H1 (cell line): ENCODE measurements at regions not wholly inside any gene's neighbourhood (a gene's known extent, or its start where the extent isn't known, plus 50 kb on each side); places are given as distances from the start of the nearest gene placed in this dataset.

ENCODE experiments used
- CTCF ChIA-PET: fragments of 300-600 bp; sonication (Branson Sonifier 250); formaldehyde crosslinking; loops from one replicate; lab custom pipeline; 2021; ENCODE audit not compliant: partially characterized antibody; lab: Charles Lee
- POLR2A ChIA-PET: fragments of 300-600 bp; sonication (Branson Sonifier 250); formaldehyde crosslinking; loops from one replicate; lab custom pipeline; 2021; ENCODE audit warnings: inconsistent platforms; ENCODE audit not compliant: partially characterized antibody; lab: Charles Lee
- DNase-seq, 2 experiments: peaks; one replicate each; pipeline versions ENCODE4 v3.0.0 to v3.0.0-alpha.2; 2010 to 2022; ENCODE audit warnings: low spot score in 2 of 2, low read depth in 1 of 2, mixed read lengths in 1 of 2
- FAIRE-seq: peaks from 2 replicates; lab custom pipeline; 2011; peaks lifted over from hg19 to GRCh38; lab: Jason Lieb, UNC
- H2AFZ ChIP-seq: 2 replicates; pipeline ENCODE4 v1.8.1; 2012; ENCODE audit warnings: low read length, inconsistent platforms
- H2AK5ac ChIP-seq: 2 replicates; pipeline ENCODE4 v1.6.1; 2013; ENCODE audit warnings: low read depth, low read length
- H2BK120ac ChIP-seq: replicated peaks from 2 replicates; pipeline ENCODE3; 2013; ENCODE audit warnings: low read depth, low read length, inconsistent platforms
- H2BK12ac ChIP-seq: 2 replicates; pipeline ENCODE4 v1.6.1; 2013; ENCODE audit warnings: low read depth, low read length
- H2BK15ac ChIP-seq: 2 replicates; pipeline ENCODE4 v1.6.1; 2013; ENCODE audit warnings: low read length
- H2BK20ac ChIP-seq: 2 replicates; pipeline ENCODE4 v1.6.1; 2013; ENCODE audit warnings: low read length
- H2BK5ac ChIP-seq: 2 replicates; pipeline ENCODE4 v1.6.1; 2013; ENCODE audit warnings: low read depth, low read length
- H3K14ac ChIP-seq: 2 replicates; pipeline ENCODE4 v1.6.1; 2013; ENCODE audit warnings: inconsistent platforms; ENCODE audit not compliant: insufficient read length
- H3K18ac ChIP-seq: 2 replicates; pipeline ENCODE4 v1.6.1; 2013; ENCODE audit warnings: low read length; ENCODE audit errors: extremely low read depth
- H3K23ac ChIP-seq: 2 replicates; pipeline ENCODE4 v1.6.1; 2013; ENCODE audit warnings: inconsistent platforms; ENCODE audit not compliant: insufficient read length
- H3K23me2 ChIP-seq: 2 replicates; pipeline ENCODE4 v1.6.1; 2013; ENCODE audit warnings: low read depth, low read length
- H3K27ac ChIP-seq: 2 replicates; pipeline ENCODE4 v1.6.1; 2011; ENCODE audit warnings: low read depth, low read length, inconsistent platforms
- H3K27me3 ChIP-seq, 4 experiments: replicated peaks in 1 of 4; 1 replicate in 1 of 4; 2 replicates in 3 of 4; pipeline versions ENCODE4 v1.6.1 to v1.8.1; 2011 to 2013; ENCODE audit warnings: low read length in 3 of 4, mild to moderate bottlenecking in 3 of 4, inconsistent platforms in 2 of 4, mixed read lengths in 2 of 4, moderate library complexity in 1 of 4; ENCODE audit not compliant: control insufficient read depth in 3 of 4, insufficient read depth in 3 of 4; ENCODE audit errors: extremely low read depth in 1 of 4
- H3K36me3 ChIP-seq, 4 experiments: 2 replicates each; pipeline versions ENCODE4 v1.6.1 to v1.8.1; 2011 to 2013; ENCODE audit warnings: mild to moderate bottlenecking in 4 of 4, low read length in 3 of 4, moderate library complexity in 2 of 4, control low read depth in 1 of 4, inconsistent platforms in 1 of 4; ENCODE audit not compliant: insufficient read depth in 4 of 4, control insufficient read depth in 2 of 4
- H3K4ac ChIP-seq: replicated peaks from 2 replicates; pipeline ENCODE3; 2013; ENCODE audit warnings: low read length, low read depth, mixed read lengths, inconsistent platforms; ENCODE audit not compliant: insufficient read length
- H3K4me1 ChIP-seq, 4 experiments: replicated peaks in 1 of 4; 1 replicate in 1 of 4; 2 replicates in 3 of 4; pipeline versions ENCODE4 v1.6.1 to v1.8.1; 2011 to 2013; ENCODE audit warnings: low read length in 3 of 4, inconsistent platforms in 2 of 4, mixed read lengths in 1 of 4; ENCODE audit not compliant: insufficient read depth in 4 of 4, control insufficient read depth in 3 of 4
- H3K4me2 ChIP-seq, 2 experiments: 2 replicates each; pipeline versions ENCODE4 v1.6.1 to v1.8.1; 2011 to 2013; ENCODE audit warnings: low read depth in 2 of 2, low read length in 2 of 2, control low read depth in 1 of 2, inconsistent platforms in 1 of 2, mild to moderate bottlenecking in 1 of 2; ENCODE audit not compliant: insufficient read depth in 1 of 2
- H3K4me3 ChIP-seq, 4 experiments: fragments of 200-600, 300-600 bp in 1 of 4; sonication (generic), shearing (Covaris generic), sonication (Bioruptor Twin) in 1 of 4; 2 replicates each; pipeline versions ENCODE4 v1.5.1 to v1.8.1; 2011 to 2016; ENCODE audit warnings: low read length in 4 of 4, low read depth in 3 of 4, control low read depth in 2 of 4, inconsistent platforms in 2 of 4, mild to moderate bottlenecking in 2 of 4, mixed read lengths in 1 of 4, moderate library complexity in 1 of 4; ENCODE audit not compliant: insufficient read depth in 2 of 4; ENCODE audit errors: extremely low read depth in 1 of 4
- H3K56ac ChIP-seq: replicated peaks from 2 replicates; pipeline ENCODE3; 2013; ENCODE audit warnings: low read depth, mild to moderate bottlenecking, mixed read lengths, low read length, inconsistent platforms; ENCODE audit not compliant: insufficient read length
- H3K79me1 ChIP-seq: 2 replicates; pipeline ENCODE4 v1.6.1; 2013; ENCODE audit warnings: low read depth, low read length, control low read depth
- H3K79me2 ChIP-seq, 2 experiments: 2 replicates each; pipeline versions ENCODE4 v1.6.1 to v1.8.1; 2012 to 2013; ENCODE audit warnings: low read length in 2 of 2, mild to moderate bottlenecking in 2 of 2, inconsistent platforms in 1 of 2; ENCODE audit not compliant: insufficient read depth in 2 of 2, control insufficient read depth in 1 of 2
- H3K9ac ChIP-seq, 4 experiments: replicated peaks in 1 of 4; 1 replicate in 1 of 4; 2 replicates in 3 of 4; pipeline versions ENCODE4 v1.6.1 to v1.8.1; 2011 to 2013; ENCODE audit warnings: low read depth in 3 of 4, low read length in 3 of 4, control low read depth in 2 of 4, mild to moderate bottlenecking in 2 of 4, moderate library complexity in 2 of 4, inconsistent platforms in 1 of 4; ENCODE audit errors: extremely low read depth in 1 of 4
- H3K9me3 ChIP-seq, 2 experiments: 2 replicates each; pipeline versions ENCODE4 v1.6.1 to v1.8.1; 2012 to 2013; ENCODE audit warnings: mild to moderate bottlenecking in 2 of 2, moderate library complexity in 2 of 2, control low read depth in 1 of 2, inconsistent platforms in 1 of 2, low read depth in 1 of 2, low read length in 1 of 2, mixed read lengths in 1 of 2; ENCODE audit not compliant: insufficient read depth in 2 of 2
- H4K20me1 ChIP-seq, 2 experiments: replicated peaks in 1 of 2; 2 replicates each; pipeline versions ENCODE3 to v1.8.1; 2011 to 2013; ENCODE audit warnings: inconsistent platforms in 2 of 2, low read length in 2 of 2, mild to moderate bottlenecking in 1 of 2; ENCODE audit not compliant: insufficient read depth in 2 of 2, control insufficient read depth in 1 of 2
- H4K5ac ChIP-seq: 2 replicates; pipeline ENCODE4 v1.6.1; 2013; ENCODE audit warnings: low read length, low read depth, mixed read lengths, inconsistent platforms; ENCODE audit not compliant: insufficient read length
- H4K8ac ChIP-seq: 2 replicates; pipeline ENCODE4 v1.8.0; 2013; ENCODE audit warnings: mild to moderate bottlenecking, moderate library complexity, low read length, inconsistent platforms; ENCODE audit not compliant: insufficient read depth; ENCODE audit errors: extremely low read depth
- H4K91ac ChIP-seq: replicated peaks from 2 replicates; pipeline ENCODE3; 2013; ENCODE audit warnings: low read length, mixed read lengths, inconsistent platforms; ENCODE audit not compliant: insufficient read length
- ASH2L ChIP-seq: fragments of 200-600, 300-600 bp; sonication (generic); IDR thresholded peaks from one replicate; pipeline ENCODE4 v1.7.1; 2017; ENCODE audit warnings: low read length
- BCL11A ChIP-seq, 2 experiments: IDR thresholded peaks; one replicate each; pipeline ENCODE4 v1.6.1; 2011; ENCODE audit warnings: low read depth in 2 of 2, low read length in 2 of 2, mild to moderate bottlenecking in 2 of 2
- BRCA1 ChIP-seq: IDR thresholded peaks from 2 replicates; pipeline ENCODE4 v1.6.1; 2012; ENCODE audit warnings: low read depth, low read length, improper control_type of control experiment
- CEBPB ChIP-seq: IDR thresholded peaks from 2 replicates; pipeline ENCODE4 v1.6.1; 2012; ENCODE audit warnings: low read depth, low read length
- EZH2 ChIP-seq: fragments of 200-600 bp; sonication (generic); IDR thresholded peaks from 2 replicates; pipeline ENCODE4 v1.7.1; 2012; ENCODE audit warnings: low read depth, mild to moderate bottlenecking, moderate library complexity, low read length, inconsistent platforms; ENCODE audit not compliant: severe bottlenecking
- FOSL1 ChIP-seq: IDR thresholded peaks from 2 replicates; pipeline ENCODE4 v1.6.1; 2011; ENCODE audit warnings: mild to moderate bottlenecking, low read depth, low read length, moderate library complexity; ENCODE audit not compliant: insufficient read depth
- RNF2 ChIP-seq: fragments of 200-900, 300-1000 bp; sonication (generic); IDR thresholded peaks from 2 replicates; pipeline ENCODE4 v1.7.1; 2016; ENCODE audit warnings: borderline replicate concordance, low read depth, mild to moderate bottlenecking, antibody characterized with exemption, low read length; ENCODE audit not compliant: poor library complexity, severe bottlenecking; ENCODE audit errors: missing control alignments
- RXRA ChIP-seq: IDR thresholded peaks from 2 replicates; pipeline ENCODE4 v1.6.1; 2011; ENCODE audit warnings: low read depth, mild to moderate bottlenecking, low read length, moderate library complexity; ENCODE audit not compliant: insufficient read depth
- SIN3A ChIP-seq, 2 experiments: IDR thresholded peaks in 1 of 2; conservative IDR thresholded peaks in 1 of 2; 2 replicates each; pipeline ENCODE4 v1.6.1; 2011 to 2012; ENCODE audit warnings: low read length in 2 of 2, improper control_type of control experiment in 1 of 2, low read depth in 1 of 2, mild to moderate bottlenecking in 1 of 2
- SIX5 ChIP-seq: IDR thresholded peaks from 2 replicates; pipeline ENCODE4 v1.6.1; 2011; ENCODE audit warnings: mild to moderate bottlenecking, low read depth, low read length
- SRF ChIP-seq: IDR thresholded peaks from 2 replicates; pipeline ENCODE4 v1.6.1; 2011; ENCODE audit warnings: mild to moderate bottlenecking, low read depth, low read length, moderate library complexity
- SUZ12 ChIP-seq: fragments of 200-600 bp; sonication (generic); IDR thresholded peaks from 2 replicates; pipeline ENCODE4 v1.6.1; 2012; ENCODE audit warnings: mild to moderate bottlenecking, inconsistent platforms, low read length, moderate library complexity, mixed read lengths
- TAF1 ChIP-seq: IDR thresholded peaks from 2 replicates; pipeline ENCODE4 v1.6.1; 2011; ENCODE audit warnings: mild to moderate bottlenecking, low read depth, low read length
- TF ChIP-seq, protein P1 (sequence below): IDR thresholded peaks from 2 replicates; pipeline ENCODE4 v1.6.1; 2011; ENCODE audit warnings: low read length, improper control_type of control experiment

GRCh38 chr6:113741651-113742050, 115.5 kb upstream of the MARCKS start:
- H3K36me3 ChIP-seq: no peaks in the 10 kb centered on the region
- no peak for FAIRE-seq
- no peaks in the 10 kb centered on the region for H3K79me2 ChIP-seq
- ChIA-PET POLR2A (no interaction called here), CTCF (interaction anchor here (0.9 to 1.2 kb wide), 4 partner anchors 22 to 446 kb away, joined by 3 read pairs; no protein-coding TSS in a partner anchor)
- no peak overlapping the region for H3K56ac ChIP-seq
- H2BK20ac ChIP-seq: no peak overlapping the region
- H4K91ac ChIP-seq: no peak overlapping the region
- no peak overlapping the region for H3K14ac ChIP-seq
- no peak overlapping the region for H2AFZ ChIP-seq
- H3K4ac ChIP-seq: no peak overlapping the region
- no peaks in the 10 kb centered on the region for H3K4me1 ChIP-seq
- no peak overlapping the region for H4K5ac ChIP-seq
- no peak overlapping the region for H3K27ac ChIP-seq
- no peak overlapping the region for H2BK120ac ChIP-seq
- no peak for DNase-seq
- no peak overlapping the region for H3K23ac ChIP-seq
- no peak overlapping the region for H2BK5ac ChIP-seq
- H2BK12ac ChIP-seq: no peak overlapping the region
- H2AK5ac ChIP-seq: no peak overlapping the region
- H4K20me1 ChIP-seq: no peaks in the 10 kb centered on the region
- H3K18ac ChIP-seq: no peak overlapping the region
- no peak overlapping the region for H4K8ac ChIP-seq
- H3K79me1 ChIP-seq: no peaks in the 10 kb centered on the region
- H3K4me3 ChIP-seq: no peak overlapping the region
- H2BK15ac ChIP-seq: no peak overlapping the region
- peaks cover 0 to 3% (median 0%) of the 10 kb centered on the region in 4 experiments; a peak in 1 of 7 replicates for H3K27me3 ChIP-seq
- no peak overlapping the region for H3K4me2 ChIP-seq
- no peak overlapping the region for H3K9ac ChIP-seq
- H3K23me2 ChIP-seq: no peaks in the 10 kb centered on the region
- H3K9me3 ChIP-seq: no peaks in the 10 kb centered on the region
- TF ChIP-seq FOSL1: no peak
- TF ChIP-seq RNF2: no peak
- no peak for TF ChIP-seq CEBPB
- TF ChIP-seq SUZ12: no peak
- no peak for TF ChIP-seq TAF1
- TF ChIP-seq RXRA: no peak
- TF ChIP-seq, protein P1, sequence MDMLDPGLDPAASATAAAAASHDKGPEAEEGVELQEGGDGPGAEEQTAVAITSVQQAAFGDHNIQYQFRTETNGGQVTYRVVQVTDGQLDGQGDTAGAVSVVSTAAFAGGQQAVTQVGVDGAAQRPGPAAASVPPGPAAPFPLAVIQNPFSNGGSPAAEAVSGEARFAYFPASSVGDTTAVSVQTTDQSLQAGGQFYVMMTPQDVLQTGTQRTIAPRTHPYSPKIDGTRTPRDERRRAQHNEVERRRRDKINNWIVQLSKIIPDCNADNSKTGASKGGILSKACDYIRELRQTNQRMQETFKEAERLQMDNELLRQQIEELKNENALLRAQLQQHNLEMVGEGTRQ: no peak
- no peak for TF ChIP-seq SIN3A (conservative IDR thresholded peaks at IDR 0.05 in 1 of 2, IDR thresholded peaks at IDR 0.05 in 1 of 2; ENCODE audit: low read depth in 1 of 2, low read length in 2 of 2)
- no peak for TF ChIP-seq BRCA1
- no peak for TF ChIP-seq ASH2L
- no peak for TF ChIP-seq SIX5
- no peak for TF ChIP-seq SRF
- TF ChIP-seq BCL11A (IDR thresholded peaks at IDR 0.05; ENCODE audit: low read depth in 2 of 2, low read length in 2 of 2): no peak
- TF ChIP-seq EZH2: no peak
